ENCODE measurements at regions not wholly inside any gene's neighbourhood (a gene's known extent, or its start where the extent isn't known, plus 50 kb on each side); places are given as distances from the start of the nearest gene placed in this dataset.

- TF ChIP-seq ZNF529 (tag by site-specific recombination; IDR thresholded peaks at IDR 0.05; ENCODE audit: insufficient replicate concordance), result no peak
- no peak for TF ChIP-seq ZNF398 (tag by site-specific recombination; IDR thresholded peaks at IDR 0.05)
- TF ChIP-seq SETDB1 (IDR thresholded peaks at IDR 0.05; ENCODE audit: insufficient read length, low read length), result no peak
These were observed 1319.3 kb upstream of the CDH2 start (continued) for GRCh38 chr18:29496152-29496680.

GRCh38 chr18:29494371-29494770, 1317.4 kb upstream of the CDH2 start:
- TF ChIP-seq INSM2 (tag by site-specific recombination; IDR thresholded peaks at IDR 0.05) (no peak), ZNF610 (tag by site-specific recombination; IDR thresholded peaks at IDR 0.05; ENCODE audit: borderline replicate concordance) (no peak), ZBTB44 (tag by site-specific recombination; IDR thresholded peaks at IDR 0.05) (no peak), ZNF398 (tag by site-specific recombination; IDR thresholded peaks at IDR 0.05) (no peak), ZNF324 (tag by site-specific recombination; IDR thresholded peaks at IDR 0.05) (no peak), MZF1 (tag by site-specific recombination; IDR thresholded peaks at IDR 0.05; ENCODE audit: borderline replicate concordance) (no peak), ZNF645 (tag by site-specific recombination; IDR thresholded peaks at IDR 0.05) (no peak), ZNF768 (tag by site-specific recombination; IDR thresholded peaks at IDR 0.05) (no peak), ZNF501 (tag by site-specific recombination; IDR thresholded peaks at IDR 0.05) (no peak)
- Histone ChIP-seq H3K4me3 (ENCODE audit: low read depth, low read length) (no peak overlapping the region), H3K9me3 (ENCODE audit: control insufficient read depth, insufficient read depth, low read depth, low read length) (no peaks in the 10 kb centered on the region), H3K27ac (ENCODE audit: extremely low read depth, low read depth, low read length) (no peak overlapping the region), H3K36me3 (ENCODE audit: control insufficient read depth in 2 of 2, insufficient read depth in 1 of 2, low read length in 2 of 2) (no peaks in the 10 kb centered on the region), H3K4me1 (ENCODE audit: control insufficient read depth, insufficient read depth, low read length) (no peaks in the 10 kb centered on the region)
- ChIA-PET CTCF (no interaction called here), POLR2A (no interaction called here)

GRCh38 chr18:29491907-29492306, 1315.0 kb upstream of the CDH2 start:
- H3K4me3 ChIP-seq (ENCODE audit: low read depth, low read length), result no peak overlapping the region
- ChIA-PET POLR2A (no interaction called here), CTCF (no interaction called here)
- no peaks in the 10 kb centered on the region for H3K36me3 ChIP-seq (ENCODE audit: control insufficient read depth in 2 of 2, insufficient read depth in 1 of 2, low read length in 2 of 2)
- no peak overlapping the region for H3K27ac ChIP-seq (ENCODE audit: extremely low read depth, low read depth, low read length)
- no peaks in the 10 kb centered on the region for H3K9me3 ChIP-seq (ENCODE audit: control insufficient read depth, insufficient read depth, low read depth, low read length)
- H3K4me1 ChIP-seq (ENCODE audit: control insufficient read depth, insufficient read depth, low read length), result no peaks in the 10 kb centered on the region
- TF ChIP-seq ZNF677 (tag by site-specific recombination; IDR thresholded peaks at IDR 0.05), result no peak
- no peak for TF ChIP-seq ZNF707 (tag by site-specific recombination; IDR thresholded peaks at IDR 0.05)
- TF ChIP-seq ZBTB26 (tag by site-specific recombination; optimal IDR thresholded peaks at IDR 0.05), result no peak
- no peak for TF ChIP-seq ZNF23 (tag by site-specific recombination; IDR thresholded peaks at IDR 0.05; ENCODE audit: borderline replicate concordance)
- no peak for TF ChIP-seq ZNF335 (tag by site-specific recombination; conservative IDR thresholded peaks at IDR 0.05)
- TF ChIP-seq ZNF311 (tag by site-specific recombination; IDR thresholded peaks at IDR 0.05; ENCODE audit: borderline replicate concordance), result no peak
- TF ChIP-seq IKZF3 (tag by site-specific recombination; IDR thresholded peaks at IDR 0.05), result no peak
- TF ChIP-seq ZNF324 (tag by site-specific recombination; IDR thresholded peaks at IDR 0.05), result no peak
- no peak for TF ChIP-seq ZEB2 (tag by site-specific recombination; IDR thresholded peaks at IDR 0.05)
- TF ChIP-seq ZNF280C (tag by site-specific recombination; IDR thresholded peaks at IDR 0.05), result no peak
- TF ChIP-seq ZBTB17 (tag by site-specific recombination; IDR thresholded peaks at IDR 0.05), result no peak
